Duodenal mucosa (tissue), 2 donors: ENCODE measurements at regions not wholly inside any gene's neighbourhood (a gene's known extent, or its start where the extent isn't known, plus 50 kb on each side); places are given as distances from the start of the nearest gene placed in this dataset.

Experiments
- H3K27ac ChIP-seq: one replicate; pipeline ENCODE4 v1.7.0; 2013; ENCODE audit warnings: low read depth, low read length
- H3K27me3 ChIP-seq, 2 donors: one replicate each; pipeline ENCODE4 v1.7.0; 2013; ENCODE audit warnings: low read length in 2 of 2, control low read depth in 1 of 2; ENCODE audit not compliant: insufficient read depth in 2 of 2, control insufficient read depth in 1 of 2
- H3K36me3 ChIP-seq, 2 donors: one replicate each; pipeline ENCODE4 v1.7.0; 2013; ENCODE audit warnings: low read length in 2 of 2, control low read depth in 1 of 2; ENCODE audit not compliant: insufficient read depth in 2 of 2, control insufficient read depth in 1 of 2
- H3K4me1 ChIP-seq, 2 donors: one replicate each; pipeline ENCODE4 v1.7.0; 2013; ENCODE audit warnings: low read length in 2 of 2, control low read depth in 1 of 2; ENCODE audit not compliant: insufficient read depth in 2 of 2, control insufficient read depth in 1 of 2
- H3K4me3 ChIP-seq, 2 donors: one replicate each; pipeline ENCODE4 v1.7.0; 2013; ENCODE audit warnings: low read length in 2 of 2, low read depth in 1 of 2
- H3K9ac ChIP-seq, 2 donors: one replicate each; pipeline ENCODE4 v1.7.0; 2013; ENCODE audit warnings: low read length in 2 of 2, low read depth in 1 of 2
- H3K9me3 ChIP-seq, 2 donors: one replicate each; pipeline ENCODE4 v1.7.0; 2013; ENCODE audit warnings: low read length in 2 of 2, control low read depth in 1 of 2; ENCODE audit not compliant: control insufficient read depth in 1 of 2

DNA sequence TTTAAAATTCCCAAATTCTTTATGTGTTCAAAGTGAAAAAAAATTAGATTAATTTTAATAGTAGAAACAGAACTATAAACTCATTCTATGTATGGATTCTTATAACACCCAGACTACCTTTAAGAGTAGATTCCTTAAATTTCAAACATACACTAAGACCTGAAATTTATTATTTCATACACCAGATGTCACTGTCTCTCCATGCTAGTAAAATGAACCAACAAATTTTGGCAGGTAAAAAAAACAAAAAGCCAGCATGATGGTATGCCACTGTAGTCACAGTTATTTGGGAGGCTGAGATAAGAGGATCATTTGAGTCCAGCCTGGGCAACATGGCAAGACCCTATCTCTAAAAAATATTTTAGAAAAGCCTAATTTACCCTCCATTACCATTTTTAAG, 461.3 kb upstream of the NAALADL2 start:
- Histone ChIP-seq H3K9me3 (no peaks in the 10 kb centered on the region), H3K9ac (no peak overlapping the region), H3K4me3 (no peak overlapping the region), H3K4me1 (no peaks in the 10 kb centered on the region), H3K36me3 (no peaks in the 10 kb centered on the region), H3K27me3 (no peaks in the 10 kb centered on the region), H3K27ac (no peak overlapping the region)

DNA sequence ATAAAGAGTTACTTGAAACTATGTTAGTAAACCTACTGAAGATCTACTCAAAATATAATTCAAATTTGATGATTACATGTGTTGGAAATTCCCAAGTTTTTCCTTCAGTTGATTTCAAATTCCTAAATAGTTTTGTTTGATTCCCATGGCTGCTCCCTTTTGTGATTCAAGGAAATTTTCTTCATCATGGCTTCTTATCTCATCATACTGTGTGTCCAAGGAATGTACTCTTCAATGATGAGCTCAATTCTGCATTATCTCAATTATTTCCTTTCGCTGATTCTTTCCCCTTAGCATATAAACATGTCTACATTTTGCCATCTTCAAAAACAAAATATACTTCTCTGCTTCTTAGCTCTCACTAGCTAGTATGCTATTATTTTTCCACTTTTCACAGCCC, 460.4 kb upstream of the NAALADL2 start:
- Histone ChIP-seq H3K4me3 (no peak overlapping the region), H3K27me3 (no peaks in the 10 kb centered on the region), H3K27ac (no peak overlapping the region), H3K4me1 (no peaks in the 10 kb centered on the region), H3K9ac (no peak overlapping the region), H3K9me3 (no peaks in the 10 kb centered on the region), H3K36me3 (no peaks in the 10 kb centered on the region)

DNA sequence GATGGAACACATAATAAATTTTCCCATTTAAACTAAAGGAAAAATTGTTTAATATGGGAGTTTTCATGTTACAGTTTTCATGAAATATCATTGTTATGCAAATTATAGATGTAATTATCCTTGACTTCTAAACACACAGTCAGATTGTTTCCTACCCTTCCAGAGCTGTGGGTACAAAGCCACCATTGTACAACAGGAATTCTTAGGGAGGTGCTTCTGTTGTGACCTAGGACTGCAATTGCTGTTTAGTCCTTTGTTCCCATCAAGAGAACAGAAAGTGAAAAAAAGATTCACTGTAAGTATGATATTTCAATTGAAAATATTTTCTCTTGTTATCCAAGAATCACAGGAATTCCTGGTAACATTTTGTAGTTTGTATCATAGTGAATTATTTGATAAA, 455.3 kb upstream of the NAALADL2 start:
- Histone ChIP-seq H3K36me3 (no peaks in the 10 kb centered on the region), H3K27me3 (no peaks in the 10 kb centered on the region), H3K4me3 (no peak overlapping the region), H3K4me1 (no peaks in the 10 kb centered on the region), H3K27ac (no peak overlapping the region), H3K9me3 (no peaks in the 10 kb centered on the region), H3K9ac (no peak overlapping the region)

DNA sequence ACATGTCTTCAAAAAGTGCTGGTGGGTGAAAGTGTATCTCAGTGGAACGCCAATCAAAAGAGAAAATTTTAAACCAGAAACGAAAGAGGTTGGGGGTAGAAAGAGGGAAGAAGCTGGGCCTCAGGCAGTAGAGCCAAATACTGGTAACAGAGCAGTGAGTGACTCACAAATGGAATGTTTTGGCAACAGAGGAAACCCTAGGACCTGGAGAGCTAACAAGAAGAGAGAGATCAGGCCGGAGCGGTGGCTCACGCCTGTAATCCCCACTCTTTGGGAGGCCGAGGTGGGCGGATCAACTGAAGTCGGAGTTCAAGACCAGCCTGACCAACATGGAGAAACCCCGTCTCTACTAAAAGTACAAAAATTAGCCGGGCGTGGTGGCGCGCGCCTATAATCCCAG, 450.8 kb upstream of the NAALADL2 start:
- H3K27me3 ChIP-seq, result no peaks in the 10 kb centered on the region
- no peaks in the 10 kb centered on the region for H3K4me1 ChIP-seq
- no peak overlapping the region for H3K4me3 ChIP-seq
- no peak overlapping the region for H3K9ac ChIP-seq
- H3K27ac ChIP-seq, result no peak overlapping the region
- H3K9me3 ChIP-seq, result no peaks in the 10 kb centered on the region
- H3K36me3 ChIP-seq, result no peaks in the 10 kb centered on the region

DNA sequence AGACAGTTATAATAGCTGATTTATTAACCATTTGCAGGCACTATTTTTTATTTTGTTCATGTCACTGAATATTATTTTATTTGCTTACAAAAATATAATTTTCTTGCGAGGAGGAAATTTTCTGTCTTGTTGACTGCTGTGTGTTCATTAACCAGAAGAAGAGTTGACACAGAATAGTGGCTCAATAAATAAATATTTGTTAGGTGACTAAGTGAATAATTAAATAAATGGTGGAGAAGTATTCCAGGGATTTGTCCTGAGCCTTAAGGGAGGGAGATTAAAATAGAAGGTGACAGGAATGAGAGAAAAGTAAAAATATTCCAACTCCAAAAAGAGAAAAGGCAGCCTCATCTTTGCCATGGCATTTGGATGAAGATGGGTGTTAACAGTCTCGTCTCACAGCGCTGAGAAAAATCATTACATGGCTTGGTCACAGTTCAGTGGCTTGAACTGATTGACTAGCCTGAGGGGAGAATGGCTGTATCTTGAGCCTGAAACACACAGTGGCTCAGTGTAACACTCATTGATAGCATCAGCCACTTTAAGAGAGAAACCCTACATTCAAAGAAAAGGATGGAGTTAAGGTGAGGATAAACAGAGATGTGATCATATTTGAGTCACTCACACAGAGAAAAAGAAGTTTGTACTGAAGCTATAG, 449.9 kb upstream of the NAALADL2 start:
- Histone ChIP-seq H3K36me3 (no peaks in the 10 kb centered on the region), H3K9me3 (no peaks in the 10 kb centered on the region), H3K27ac (no peak overlapping the region), H3K4me3 (no peak overlapping the region), H3K27me3 (no peaks in the 10 kb centered on the region), H3K9ac (no peak overlapping the region), H3K4me1 (no peaks in the 10 kb centered on the region)

DNA sequence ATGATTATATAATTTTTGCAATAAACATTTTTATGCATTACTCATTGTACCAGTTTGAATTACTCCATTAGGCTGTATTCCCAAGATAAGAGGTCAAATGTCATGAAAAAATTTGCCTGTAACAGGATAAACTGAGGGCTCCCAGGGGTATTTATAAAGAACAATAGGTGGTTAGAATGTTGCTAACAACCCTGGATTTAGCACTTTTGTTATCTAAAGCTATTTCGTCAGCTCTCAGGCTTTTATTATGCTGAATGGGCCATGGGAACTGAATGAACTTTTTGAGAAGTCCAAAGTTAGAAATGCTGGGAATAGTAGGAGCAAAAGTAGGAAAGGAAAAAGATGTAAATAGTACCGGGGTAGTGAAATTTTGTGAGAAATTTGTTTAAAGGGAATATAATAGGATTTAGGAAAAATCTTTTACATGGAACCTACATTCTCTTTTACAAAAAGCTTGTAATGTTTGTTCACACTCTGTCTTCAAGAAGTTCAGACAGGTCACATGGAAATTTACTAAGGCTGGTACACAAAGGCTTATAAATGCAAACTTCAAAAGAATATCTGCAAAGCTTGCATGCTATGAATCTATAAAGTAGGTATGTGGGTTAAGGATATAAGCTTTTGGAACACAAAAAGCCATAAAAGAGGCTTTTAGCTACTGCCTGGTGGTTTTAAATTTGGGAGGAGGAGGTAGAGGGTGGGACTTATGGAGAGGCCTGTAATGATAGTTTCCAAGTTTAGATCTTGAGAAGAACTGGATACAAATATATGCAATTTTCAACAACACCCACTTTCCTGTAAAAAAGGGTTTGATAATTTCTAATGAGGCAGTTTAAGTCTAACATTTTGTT, 445.8 kb upstream of the NAALADL2 start:
- Histone ChIP-seq H3K36me3 (no peaks in the 10 kb centered on the region), H3K9me3 (no peaks in the 10 kb centered on the region), H3K9ac (no peak overlapping the region), H3K27me3 (no peaks in the 10 kb centered on the region), H3K4me1 (no peaks in the 10 kb centered on the region), H3K27ac (no peak overlapping the region), H3K4me3 (no peak overlapping the region)

DNA sequence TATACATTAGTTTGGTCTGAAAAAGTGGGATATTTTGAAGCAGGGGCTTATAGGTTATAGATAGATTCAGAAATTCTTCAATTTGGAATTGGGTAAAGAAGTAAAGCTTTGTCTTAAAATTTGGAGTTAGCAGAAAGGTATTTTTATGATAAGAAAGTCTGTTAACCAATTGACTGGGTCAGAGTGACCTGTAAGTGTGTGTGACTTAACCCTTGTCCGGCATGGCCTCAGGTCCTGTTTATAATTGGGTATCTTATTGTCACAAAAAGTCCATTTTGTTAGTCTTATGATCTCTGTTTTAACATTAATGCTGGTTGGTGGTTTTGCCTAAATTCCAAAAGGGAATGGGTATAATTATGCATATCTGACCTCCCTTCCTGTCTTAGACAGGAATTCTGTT, 444.2 kb upstream of the NAALADL2 start:
- no peak overlapping the region for H3K4me3 ChIP-seq
- H3K9ac ChIP-seq, result no peak overlapping the region
- no peaks in the 10 kb centered on the region for H3K9me3 ChIP-seq
- H3K4me1 ChIP-seq, result no peaks in the 10 kb centered on the region
- no peaks in the 10 kb centered on the region for H3K27me3 ChIP-seq
- no peak overlapping the region for H3K27ac ChIP-seq
- no peaks in the 10 kb centered on the region for H3K36me3 ChIP-seq

DNA sequence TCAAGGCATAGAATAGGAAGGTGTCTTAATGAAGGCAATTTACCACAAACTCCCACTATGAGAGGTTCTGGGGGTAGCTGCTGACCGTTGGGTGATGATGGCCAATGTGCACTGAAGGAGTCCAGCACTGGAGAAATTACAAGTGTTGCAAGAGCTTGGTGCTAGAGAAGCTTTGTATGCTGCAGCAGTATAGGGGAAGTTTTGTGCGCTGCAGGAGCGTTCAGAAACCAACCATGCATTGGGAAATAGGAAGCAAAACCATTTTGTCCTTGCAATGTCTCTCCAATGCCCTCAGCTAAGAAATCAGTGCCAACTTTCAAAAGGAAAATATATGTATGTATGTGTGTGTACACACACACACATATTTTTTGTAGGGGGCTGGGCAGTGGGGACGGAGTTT, 441.6 kb upstream of the NAALADL2 start:
- Histone ChIP-seq H3K9me3 (no peaks in the 10 kb centered on the region), H3K4me1 (no peaks in the 10 kb centered on the region), H3K9ac (no peak overlapping the region), H3K27ac (no peak overlapping the region), H3K36me3 (no peaks in the 10 kb centered on the region), H3K27me3 (no peaks in the 10 kb centered on the region), H3K4me3 (no peak overlapping the region)

DNA sequence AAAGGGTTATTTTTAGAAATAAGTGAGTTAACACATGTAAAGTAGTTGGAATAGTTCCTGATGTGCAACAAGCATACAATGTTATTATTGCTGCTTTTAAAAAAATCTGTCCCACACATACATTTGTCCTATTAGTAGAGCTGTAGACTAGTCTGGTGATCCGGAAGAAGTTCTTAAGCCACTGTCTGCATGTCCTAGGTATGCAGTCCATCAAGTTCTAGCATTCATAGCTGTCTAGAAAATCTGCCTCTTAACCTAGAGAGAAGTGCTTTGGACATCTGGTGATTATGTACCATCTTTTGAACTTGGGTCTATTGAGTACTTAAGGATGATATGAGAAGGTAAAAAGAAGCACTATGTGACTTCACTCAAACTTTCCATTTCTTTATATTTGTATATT, 439.9 kb upstream of the NAALADL2 start:
- Histone ChIP-seq H3K27me3 (no peaks in the 10 kb centered on the region), H3K27ac (no peak overlapping the region), H3K9ac (no peak overlapping the region), H3K9me3 (no peaks in the 10 kb centered on the region), H3K36me3 (no peaks in the 10 kb centered on the region), H3K4me3 (no peak overlapping the region), H3K4me1 (no peaks in the 10 kb centered on the region)

DNA sequence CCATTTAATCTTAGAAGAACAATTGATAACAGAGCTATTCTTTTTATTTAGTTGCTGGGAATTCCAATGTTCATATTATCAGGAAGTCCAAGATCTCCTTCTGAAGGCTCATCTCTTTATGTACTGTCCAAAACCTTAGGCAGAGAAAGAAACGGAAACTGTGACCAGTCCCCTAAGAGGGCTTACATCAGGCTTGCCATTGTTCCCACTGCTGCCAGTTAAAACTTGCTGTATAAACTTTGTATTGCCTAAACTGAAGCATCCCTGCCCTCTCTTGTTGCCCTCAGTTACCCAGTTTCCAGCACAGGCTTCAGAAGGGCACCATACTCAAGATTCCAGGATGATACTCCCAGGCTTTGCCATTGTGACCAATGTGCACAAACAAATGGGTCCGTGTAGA, 435.2 kb upstream of the NAALADL2 start:
- H3K4me1 ChIP-seq, result no peaks in the 10 kb centered on the region
- no peak overlapping the region for H3K27ac ChIP-seq
- H3K27me3 ChIP-seq, result no peaks in the 10 kb centered on the region
- H3K36me3 ChIP-seq, result no peaks in the 10 kb centered on the region
- H3K9me3 ChIP-seq, result no peaks in the 10 kb centered on the region
- H3K4me3 ChIP-seq, result no peak overlapping the region
- H3K9ac ChIP-seq, result no peak overlapping the region
